ENCODE measurements at regions not wholly inside any gene's neighbourhood (a gene's known extent, or its start where the extent isn't known, plus 50 kb on each side); places are given as distances from the start of the nearest gene placed in this dataset.

DNA sequence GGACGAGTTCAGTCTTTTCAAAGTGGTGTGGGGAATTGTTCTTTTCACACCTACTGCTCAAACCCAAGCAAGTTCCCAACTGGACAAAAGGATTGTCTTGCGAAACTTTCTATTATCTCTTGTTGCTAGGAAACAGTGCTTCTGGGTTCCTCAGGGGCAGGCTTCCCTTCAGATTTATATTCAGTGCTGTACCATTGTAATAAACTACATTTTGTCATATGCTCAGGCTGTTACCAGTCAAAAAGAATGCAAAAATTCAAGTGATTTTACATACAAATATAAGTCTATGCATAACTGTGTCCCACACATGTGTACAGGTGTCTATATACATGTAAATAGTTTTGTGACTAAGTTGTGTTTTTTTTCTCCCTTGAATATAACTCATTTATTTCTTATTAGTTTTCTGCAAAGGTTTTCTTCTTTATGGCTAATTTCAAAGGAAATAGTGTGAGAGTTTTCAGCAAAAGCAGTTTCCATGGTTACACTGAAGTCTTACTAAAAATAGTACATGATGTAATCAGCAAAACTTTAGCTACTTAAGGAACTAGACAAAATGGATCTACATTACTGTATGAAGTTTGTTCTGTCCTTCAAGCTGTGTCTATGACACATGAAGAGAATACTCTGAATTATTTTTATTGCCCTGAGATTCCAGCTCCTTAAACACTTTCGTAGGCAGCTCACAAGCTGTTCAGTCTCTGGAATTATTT lies 430.2 kb upstream of the TMPO start:
- no peaks in the 10 kb centered on the region for H3K9me3 ChIP-seq (replicated peaks; ENCODE audit: control insufficient read depth, insufficient read depth, low read length)
- no peaks in the 10 kb centered on the region for H3K27me3 ChIP-seq (replicated peaks in 1 of 2; ENCODE audit: control insufficient read depth in 2 of 2, insufficient read depth in 2 of 2, low read length in 1 of 2)
- DNase-seq (ENCODE audit: low read depth, low spot score) = no peak
- no peak overlapping the region for H3K4me2 ChIP-seq (ENCODE audit: control insufficient read depth, insufficient read depth)
- H3K9ac ChIP-seq (ENCODE audit: control insufficient read depth, insufficient read depth, low read length) = no peak overlapping the region
- FAIRE-seq = no peak
- ChIA-PET POLR2A (no interaction called here), SMC1A (ENCODE audit: uncharacterized antibody, unreplicated experiment) (interaction anchor here (1.0 kb wide), 1 partner anchor 189 kb away, joined by 4 read pairs; no protein-coding TSS in a partner anchor), RAD21 (ENCODE audit: unreplicated experiment) (no interaction called here), CTCF (interaction anchor here (1.2 to 1.3 kb wide), 2 partner anchors 52 to 247 kb away, joined by 3 read pairs; no protein-coding TSS in a partner anchor)
- no peaks in the 10 kb centered on the region for H3K79me2 ChIP-seq (ENCODE audit: control insufficient read depth, insufficient read depth, low read length)
- in situ Hi-C loops (cut with MboI) (no loop called here), intact Hi-C loops (cut with micrococcal nuclease; ENCODE audit: unreplicated experiment) (no loop called here)
- no peaks in the 10 kb centered on the region for H4K20me1 ChIP-seq (ENCODE audit: control insufficient read depth, insufficient read depth)
- no TSS peak for BruUV-seq (replicated peaks)
- TF ChIP-seq ATF7 (IDR thresholded peaks at IDR 0.05; ENCODE audit: low read depth) (peak; percentile 65), ZNF622 (IDR thresholded peaks at IDR 0.05) (no peak), RFX5 (IDR thresholded peaks at IDR 0.05; ENCODE audit: low read depth, low read length) (no peak), BMI1 (IDR thresholded peaks at IDR 0.05; ENCODE audit: borderline replicate concordance) (peak; percentile 85), CREB1 (IDR thresholded peaks at IDR 0.05; ENCODE audit: low read depth) (no peak), NBN (IDR thresholded peaks at IDR 0.05) (no peak), SMARCA5 (IDR thresholded peaks at IDR 0.05) (no peak), PAX5 (IDR thresholded peaks at IDR 0.05; ENCODE audit: borderline replicate concordance, low read depth, low read length) (no peak), NR2C2 (IDR thresholded peaks at IDR 0.05; ENCODE audit: borderline replicate concordance, control insufficient read depth, insufficient read length, low read depth) (no peak), MEF2B (IDR thresholded peaks at IDR 0.05; ENCODE audit: partially characterized antibody, poor library complexity, severe bottlenecking) (peak; percentile 10), KDM1A (IDR thresholded peaks at IDR 0.05; ENCODE audit: borderline replicate concordance) (no peak)
- TF ChIP-seq, protein P1, sequence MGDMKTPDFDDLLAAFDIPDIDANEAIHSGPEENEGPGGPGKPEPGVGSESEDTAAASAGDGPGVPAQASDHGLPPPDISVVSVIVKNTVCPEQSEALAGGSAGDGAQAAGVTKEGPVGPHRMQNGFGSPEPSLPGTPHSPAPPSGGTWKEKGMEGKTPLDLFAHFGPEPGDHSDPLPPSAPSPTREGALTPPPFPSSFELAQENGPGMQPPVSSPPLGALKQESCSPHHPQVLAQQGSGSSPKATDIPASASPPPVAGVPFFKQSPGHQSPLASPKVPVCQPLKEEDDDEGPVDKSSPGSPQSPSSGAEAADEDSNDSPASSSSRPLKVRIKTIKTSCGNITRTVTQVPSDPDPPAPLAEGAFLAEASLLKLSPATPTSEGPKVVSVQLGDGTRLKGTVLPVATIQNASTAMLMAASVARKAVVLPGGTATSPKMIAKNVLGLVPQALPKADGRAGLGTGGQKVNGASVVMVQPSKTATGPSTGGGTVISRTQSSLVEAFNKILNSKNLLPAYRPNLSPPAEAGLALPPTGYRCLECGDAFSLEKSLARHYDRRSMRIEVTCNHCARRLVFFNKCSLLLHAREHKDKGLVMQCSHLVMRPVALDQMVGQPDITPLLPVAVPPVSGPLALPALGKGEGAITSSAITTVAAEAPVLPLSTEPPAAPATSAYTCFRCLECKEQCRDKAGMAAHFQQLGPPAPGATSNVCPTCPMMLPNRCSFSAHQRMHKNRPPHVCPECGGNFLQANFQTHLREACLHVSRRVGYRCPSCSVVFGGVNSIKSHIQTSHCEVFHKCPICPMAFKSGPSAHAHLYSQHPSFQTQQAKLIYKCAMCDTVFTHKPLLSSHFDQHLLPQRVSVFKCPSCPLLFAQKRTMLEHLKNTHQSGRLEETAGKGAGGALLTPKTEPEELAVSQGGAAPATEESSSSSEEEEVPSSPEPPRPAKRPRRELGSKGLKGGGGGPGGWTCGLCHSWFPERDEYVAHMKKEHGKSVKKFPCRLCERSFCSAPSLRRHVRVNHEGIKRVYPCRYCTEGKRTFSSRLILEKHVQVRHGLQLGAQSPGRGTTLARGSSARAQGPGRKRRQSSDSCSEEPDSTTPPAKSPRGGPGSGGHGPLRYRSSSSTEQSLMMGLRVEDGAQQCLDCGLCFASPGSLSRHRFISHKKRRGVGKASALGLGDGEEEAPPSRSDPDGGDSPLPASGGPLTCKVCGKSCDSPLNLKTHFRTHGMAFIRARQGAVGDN (IDR thresholded peaks at IDR 0.05) = no peak
- H3K4me1 ChIP-seq (ENCODE audit: control insufficient read depth, insufficient read depth, low read length) = no peaks in the 10 kb centered on the region
- H2AFZ ChIP-seq (ENCODE audit: control insufficient read depth, low read depth, low read length) = no peak overlapping the region
- no peaks in the 10 kb centered on the region for H3K36me3 ChIP-seq (ENCODE audit: control insufficient read depth in 2 of 2, insufficient read depth in 2 of 2, low read length in 1 of 2)
- 9% methylated on average over 3 of the region's 3 CpGs for WGBS (ENCODE audit: insufficient coverage, insufficient replicate concordance, low lambda C conversion rate, missing lambda C conversion rate)
- H3K4me3 ChIP-seq = no peak overlapping the region
- H3K27ac ChIP-seq (ENCODE audit: control insufficient read depth, insufficient read depth) = no peak overlapping the region
- ATAC-seq = peak; percentile 54
